ENCODE measurements at regions not wholly inside any gene's neighbourhood (a gene's known extent, or its start where the extent isn't known, plus 50 kb on each side); places are given as distances from the start of the nearest gene placed in this dataset.

GRCh38 chr11:69961738-69962137 lies 116.4 kb upstream of the ANO1 start:
- H2AFZ ChIP-seq (ENCODE audit: low read length) = no peak overlapping the region

GRCh38 chr11:69962152-69962551 lies 116.0 kb upstream of the ANO1 start:
- no peaks in the 10 kb centered on the region for H4K20me1 ChIP-seq (ENCODE audit: insufficient read depth, low read length)
- no peak overlapping the region for H3K9ac ChIP-seq (ENCODE audit: low read length)
- H2AFZ ChIP-seq (ENCODE audit: low read length) = no peak overlapping the region
- no peak overlapping the region for H3K4me2 ChIP-seq (ENCODE audit: low read length)
- no peaks in the 10 kb centered on the region for H3K9me3 ChIP-seq (ENCODE audit: low read length)
- TF ChIP-seq EZH2 (IDR thresholded peaks at IDR 0.05; ENCODE audit: borderline replicate concordance, low read length) (no peak), CTCF (IDR thresholded peaks at IDR 0.05; ENCODE audit: low read length) (no peak)
- H3K36me3 ChIP-seq (ENCODE audit: insufficient read depth, low read length) = no peaks in the 10 kb centered on the region
- H3K27ac ChIP-seq (ENCODE audit: low read depth, low read length, poor library complexity, severe bottlenecking) = no peak overlapping the region
- no peaks in the 10 kb centered on the region for H3K4me1 ChIP-seq (ENCODE audit: insufficient read depth, low read length, severe bottlenecking)
- no peaks in the 10 kb centered on the region for H3K79me2 ChIP-seq (ENCODE audit: insufficient read depth, low read length)
- H3F3A ChIP-seq (ENCODE audit: insufficient read depth, low read length) = no peaks in the 10 kb centered on the region
- H3K9me2 ChIP-seq (ENCODE audit: low read depth, low read length) = no peaks in the 10 kb centered on the region
- H3K27me3 ChIP-seq (ENCODE audit: insufficient read depth, low read length) = no peaks in the 10 kb centered on the region
- no peak overlapping the region for H3K4me3 ChIP-seq (ENCODE audit: low read depth, low read length, poor library complexity, severe bottlenecking)

More at GRCh38 chr11:69961738-69962137, 116.4 kb upstream of the ANO1 start:
- Histone ChIP-seq H3K4me3 (ENCODE audit: low read depth, low read length, poor library complexity, severe bottlenecking) (no peak overlapping the region), H3K4me2 (ENCODE audit: low read length) (no peak overlapping the region), H3K4me1 (ENCODE audit: insufficient read depth, low read length, severe bottlenecking) (no peaks in the 10 kb centered on the region), H3K27me3 (ENCODE audit: insufficient read depth, low read length) (no peaks in the 10 kb centered on the region), H3K27ac (ENCODE audit: low read depth, low read length, poor library complexity, severe bottlenecking) (no peak overlapping the region), H3K9me2 (ENCODE audit: low read depth, low read length) (no peaks in the 10 kb centered on the region), H3K79me2 (ENCODE audit: insufficient read depth, low read length) (no peaks in the 10 kb centered on the region), H3K36me3 (ENCODE audit: insufficient read depth, low read length) (no peaks in the 10 kb centered on the region), H4K20me1 (ENCODE audit: insufficient read depth, low read length) (no peaks in the 10 kb centered on the region), H3F3A (ENCODE audit: insufficient read depth, low read length) (no peaks in the 10 kb centered on the region), H3K9me3 (ENCODE audit: low read length) (no peaks in the 10 kb centered on the region), H3K9ac (ENCODE audit: low read length) (no peak overlapping the region)
- TF ChIP-seq CTCF (IDR thresholded peaks at IDR 0.05; ENCODE audit: low read length) = no peak
- TF ChIP-seq EZH2 (IDR thresholded peaks at IDR 0.05; ENCODE audit: borderline replicate concordance, low read length) = no peak

GRCh38 chr11:69963533-69964246 lies 114.4 kb upstream of the ANO1 start:
- Histone ChIP-seq H2AFZ (ENCODE audit: low read length) (no peak overlapping the region), H3K27me3 (ENCODE audit: insufficient read depth, low read length) (no peaks in the 10 kb centered on the region), H3K36me3 (ENCODE audit: insufficient read depth, low read length) (no peaks in the 10 kb centered on the region), H3F3A (ENCODE audit: insufficient read depth, low read length) (no peaks in the 10 kb centered on the region), H3K9ac (ENCODE audit: low read length) (no peak overlapping the region), H3K4me1 (ENCODE audit: insufficient read depth, low read length, severe bottlenecking) (no peaks in the 10 kb centered on the region), H3K9me3 (ENCODE audit: low read length) (no peaks in the 10 kb centered on the region), H3K4me3 (ENCODE audit: low read depth, low read length, poor library complexity, severe bottlenecking) (no peak overlapping the region), H3K9me2 (ENCODE audit: low read depth, low read length) (no peaks in the 10 kb centered on the region), H3K4me2 (ENCODE audit: low read length) (no peak overlapping the region), H3K79me2 (ENCODE audit: insufficient read depth, low read length) (no peaks in the 10 kb centered on the region), H3K27ac (ENCODE audit: low read depth, low read length, poor library complexity, severe bottlenecking) (no peak overlapping the region), H4K20me1 (ENCODE audit: insufficient read depth, low read length) (no peaks in the 10 kb centered on the region)
- TF ChIP-seq EZH2 (IDR thresholded peaks at IDR 0.05; ENCODE audit: borderline replicate concordance, low read length) (no peak), CTCF (IDR thresholded peaks at IDR 0.05; ENCODE audit: low read length) (no peak)

All from OCI-LY1 (cell line).